Loucy (cell line): ENCODE measurements at regions not wholly inside any gene's neighbourhood (a gene's known extent, or its start where the extent isn't known, plus 50 kb on each side); places are given as distances from the start of the nearest gene placed in this dataset.

Experiments
- H2AFZ ChIP-seq: fragments of 200-600 bp; sonication (generic); 2 replicates; pipeline ENCODE4 v1.6.0; 2016; ENCODE audit warnings: antibody characterized with exemption, mild to moderate bottlenecking, low read length, moderate library complexity
- H3F3A ChIP-seq: fragments of 200-600 bp; 2 replicates; pipeline ENCODE4 v1.6.0; 2016; ENCODE audit warnings: antibody characterized with exemption, low read depth, mild to moderate bottlenecking
- H3K27me3 ChIP-seq: fragments of 200-600 bp; sonication (generic); 2 replicates; pipeline ENCODE4 v1.6.1; 2014; ENCODE audit warnings: low read length, mild to moderate bottlenecking; ENCODE audit not compliant: insufficient read depth, poor library complexity, severe bottlenecking
- H3K36me3 ChIP-seq: fragments of 200-600 bp; sonication (generic); 2 replicates; pipeline ENCODE4 v1.6.1; 2016; ENCODE audit warnings: low read length; ENCODE audit not compliant: insufficient read depth
- H3K4me1 ChIP-seq: fragments of 200-600 bp; sonication (generic); 2 replicates; pipeline ENCODE4 v1.5.1; 2014; ENCODE audit warnings: low read length, mild to moderate bottlenecking; ENCODE audit not compliant: insufficient read depth, poor library complexity, severe bottlenecking
- H3K4me2 ChIP-seq: fragments of 200-600 bp; sonication (generic); 2 replicates; pipeline ENCODE4 v1.6.0; 2014; ENCODE audit warnings: antibody characterized with exemption, low read length, low read depth, mild to moderate bottlenecking; ENCODE audit not compliant: poor library complexity, severe bottlenecking
- H3K4me3 ChIP-seq: fragments of 200-600 bp; sonication (generic); 2 replicates; pipeline ENCODE4 v1.5.1; 2014; ENCODE audit warnings: low read length, mild to moderate bottlenecking, mixed read lengths; ENCODE audit not compliant: poor library complexity, severe bottlenecking
- H3K79me2 ChIP-seq: fragments of 200-600 bp; sonication (generic); 2 replicates; pipeline ENCODE4 v1.6.1; 2014; ENCODE audit warnings: low read length; ENCODE audit not compliant: insufficient read depth
- H3K9ac ChIP-seq: fragments of 200-600 bp; sonication (generic); 2 replicates; pipeline ENCODE4 v1.6.0; 2014; ENCODE audit warnings: mild to moderate bottlenecking, low read depth, low read length, moderate library complexity; ENCODE audit not compliant: poor library complexity, severe bottlenecking
- H3K9me2 ChIP-seq: fragments of 200-600 bp; sonication (generic); replicated peaks from 2 replicates; pipeline ENCODE4 v1.6.1; 2016; ENCODE audit warnings: low read depth, low read length, mixed read lengths
- H3K9me3 ChIP-seq: fragments of 200-600 bp; sonication (generic); 2 replicates; pipeline ENCODE4 v1.6.1; 2014; ENCODE audit warnings: mild to moderate bottlenecking, antibody characterized with exemption, low read length, low read depth; ENCODE audit not compliant: insufficient read depth
- H4K20me1 ChIP-seq: fragments of 200-600 bp; sonication (generic); 2 replicates; pipeline ENCODE4 v1.6.0; 2014; ENCODE audit warnings: antibody characterized with exemption, low read length, mild to moderate bottlenecking; ENCODE audit not compliant: insufficient read depth, poor library complexity, severe bottlenecking
- EZH2phosphoT487 ChIP-seq: fragments of 200-600 bp; IDR thresholded peaks from 2 replicates; pipeline ENCODE4 v1.6.1; 2018; ENCODE audit warnings: antibody characterized with exemption, mild to moderate bottlenecking, moderate library complexity, borderline replicate concordance
- TF ChIP-seq, protein P1 (sequence below): fragments of 200-600 bp; sonication (generic); conservative IDR thresholded peaks from 2 replicates; pipeline ENCODE4 v1.5.1; 2014; ENCODE audit warnings: mild to moderate bottlenecking, antibody characterized with exemption, low read length

DNA sequence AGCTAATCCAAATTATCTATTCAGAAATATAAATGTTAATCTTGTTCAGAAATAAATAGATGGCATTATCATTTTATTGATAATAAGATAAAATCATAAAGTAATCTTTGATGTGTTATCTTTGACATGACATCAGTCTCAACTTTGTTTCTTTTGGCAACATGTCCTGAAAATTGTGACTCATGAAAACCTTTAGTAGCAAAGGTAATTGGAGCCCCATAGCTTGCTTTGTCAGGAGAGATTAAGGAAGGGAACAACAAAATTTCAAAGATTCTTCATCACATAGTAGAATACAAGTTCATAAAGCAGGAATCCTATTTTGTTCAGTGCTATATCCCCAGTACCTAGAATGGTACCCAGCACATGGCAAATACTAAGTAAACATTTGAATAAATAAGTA is 165.4 kb downstream of the KCNE4 start:
- H3K27me3 ChIP-seq, result no peaks in the 10 kb centered on the region
- no peaks in the 10 kb centered on the region for H4K20me1 ChIP-seq
- H3K4me2 ChIP-seq, result no peak overlapping the region

DNA sequence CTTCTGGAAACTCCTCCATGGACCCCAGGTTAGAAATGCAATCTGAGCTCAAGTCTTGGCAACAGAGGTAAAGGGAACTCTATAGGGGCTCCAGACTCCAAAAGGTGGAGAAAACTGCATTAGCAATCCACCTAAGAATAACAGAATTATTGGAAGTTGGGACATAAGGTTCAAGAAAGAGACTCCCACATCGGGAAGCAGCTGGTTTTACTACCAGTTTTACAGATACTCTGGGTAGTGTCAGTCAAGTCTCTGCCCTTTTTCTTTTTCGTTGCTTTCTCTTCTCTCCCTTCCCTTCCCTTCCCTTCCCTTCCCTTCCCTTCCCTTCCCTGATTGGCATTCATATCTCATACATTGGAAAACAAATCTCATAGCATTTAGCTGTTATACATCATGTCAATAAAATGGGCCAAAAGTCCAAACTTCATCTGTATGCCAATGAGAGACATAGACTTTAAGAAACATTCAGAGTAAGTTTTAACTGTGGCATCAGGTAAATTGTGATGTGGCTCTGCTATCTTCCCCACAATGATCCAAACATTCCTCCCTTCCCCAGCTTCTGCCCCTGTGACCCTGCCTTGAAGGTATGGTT is 166.7 kb downstream of the KCNE4 start:
- no peak for TF ChIP-seq EZH2phosphoT487
- TF ChIP-seq, protein P1, sequence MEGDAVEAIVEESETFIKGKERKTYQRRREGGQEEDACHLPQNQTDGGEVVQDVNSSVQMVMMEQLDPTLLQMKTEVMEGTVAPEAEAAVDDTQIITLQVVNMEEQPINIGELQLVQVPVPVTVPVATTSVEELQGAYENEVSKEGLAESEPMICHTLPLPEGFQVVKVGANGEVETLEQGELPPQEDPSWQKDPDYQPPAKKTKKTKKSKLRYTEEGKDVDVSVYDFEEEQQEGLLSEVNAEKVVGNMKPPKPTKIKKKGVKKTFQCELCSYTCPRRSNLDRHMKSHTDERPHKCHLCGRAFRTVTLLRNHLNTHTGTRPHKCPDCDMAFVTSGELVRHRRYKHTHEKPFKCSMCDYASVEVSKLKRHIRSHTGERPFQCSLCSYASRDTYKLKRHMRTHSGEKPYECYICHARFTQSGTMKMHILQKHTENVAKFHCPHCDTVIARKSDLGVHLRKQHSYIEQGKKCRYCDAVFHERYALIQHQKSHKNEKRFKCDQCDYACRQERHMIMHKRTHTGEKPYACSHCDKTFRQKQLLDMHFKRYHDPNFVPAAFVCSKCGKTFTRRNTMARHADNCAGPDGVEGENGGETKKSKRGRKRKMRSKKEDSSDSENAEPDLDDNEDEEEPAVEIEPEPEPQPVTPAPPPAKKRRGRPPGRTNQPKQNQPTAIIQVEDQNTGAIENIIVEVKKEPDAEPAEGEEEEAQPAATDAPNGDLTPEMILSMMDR, result no peak
- Histone ChIP-seq H3K27me3 (no peaks in the 10 kb centered on the region), H3K4me2 (no peak overlapping the region), H3F3A (no peaks in the 10 kb centered on the region), H4K20me1 (no peaks in the 10 kb centered on the region), H3K4me3 (no peak overlapping the region), H3K36me3 (no peaks in the 10 kb centered on the region), H3K9ac (no peak overlapping the region), H3K9me3 (no peaks in the 10 kb centered on the region), H3K4me1 (no peaks in the 10 kb centered on the region), H3K79me2 (no peaks in the 10 kb centered on the region), H3K9me2 (no peaks in the 10 kb centered on the region), H2AFZ (no peak overlapping the region)

More for the DNA sequence above, 165.4 kb downstream of the KCNE4 start:
- Histone ChIP-seq H2AFZ (no peak overlapping the region), H3K9me2 (no peaks in the 10 kb centered on the region), H3F3A (no peaks in the 10 kb centered on the region), H3K9ac (no peak overlapping the region), H3K36me3 (no peaks in the 10 kb centered on the region), H3K9me3 (no peaks in the 10 kb centered on the region), H3K79me2 (no peaks in the 10 kb centered on the region), H3K4me1 (no peaks in the 10 kb centered on the region), H3K4me3 (no peak overlapping the region)
- no peak for TF ChIP-seq EZH2phosphoT487
- TF ChIP-seq, protein P1, result no peak

DNA sequence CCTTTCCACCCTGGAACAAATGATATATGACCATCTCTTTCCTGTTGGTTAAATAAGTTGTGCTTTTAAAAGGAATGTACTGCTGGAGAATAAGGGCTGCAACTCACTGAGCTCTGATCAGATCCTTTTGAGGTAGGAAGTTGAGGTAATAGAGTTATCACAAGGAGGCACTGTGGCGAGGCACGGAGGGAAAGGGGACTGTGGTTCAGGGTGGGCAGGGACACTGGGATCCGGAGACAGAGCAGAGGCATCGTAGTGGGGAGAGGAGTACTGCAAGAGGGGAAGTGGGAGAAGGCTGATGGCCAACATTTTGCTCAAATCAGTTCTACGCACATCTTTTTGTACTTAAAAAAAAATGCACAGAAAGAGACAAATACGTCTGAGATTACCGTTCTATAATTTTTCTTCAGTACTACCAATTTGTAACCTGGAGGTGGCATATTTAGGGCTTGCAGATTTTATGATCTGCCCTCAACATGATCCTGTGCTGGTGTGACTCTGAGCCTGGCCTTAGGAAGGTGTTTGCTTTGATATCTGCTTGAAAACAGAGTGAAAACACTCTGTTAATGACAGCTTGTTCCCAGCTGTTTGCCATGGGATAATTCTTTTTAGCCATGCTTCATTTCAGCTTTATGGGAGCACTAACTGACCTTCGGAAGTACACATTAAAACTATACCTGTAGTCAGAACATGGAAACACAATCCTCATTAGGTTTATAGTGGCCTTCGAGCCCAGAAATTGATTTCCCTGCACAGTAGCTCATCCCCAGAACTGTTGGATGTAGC is 168.1 kb downstream of the KCNE4 start:
- H3K36me3 ChIP-seq, result no peaks in the 10 kb centered on the region
- H3K79me2 ChIP-seq, result no peaks in the 10 kb centered on the region
- H2AFZ ChIP-seq, result no peak overlapping the region
- H3K4me3 ChIP-seq, result no peak overlapping the region
- no peaks in the 10 kb centered on the region for H3K4me1 ChIP-seq
- TF ChIP-seq, protein P1, result no peak
- TF ChIP-seq EZH2phosphoT487, result no peak
- no peak overlapping the region for H3K9ac ChIP-seq
- no peaks in the 10 kb centered on the region for H4K20me1 ChIP-seq
- no peaks in the 10 kb centered on the region for H3K9me2 ChIP-seq
- H3F3A ChIP-seq, result no peaks in the 10 kb centered on the region
- H3K4me2 ChIP-seq, result no peak overlapping the region
- no peaks in the 10 kb centered on the region for H3K9me3 ChIP-seq
- no peaks in the 10 kb centered on the region for H3K27me3 ChIP-seq
